Panc1 (cell line): ENCODE measurements at regions not wholly inside any gene's neighbourhood (a gene's known extent, or its start where the extent isn't known, plus 50 kb on each side); places are given as distances from the start of the nearest gene placed in this dataset.

Source experiments
- ATAC-seq: fragments of 200-7000 bp; cut with Tn5 transposase; 2 replicates; pipeline ENCODE4 v1.9.1; 2020; ENCODE audit warnings: mild to moderate bottlenecking, moderate library complexity
- BruUV-seq: library from RNA; stranded (reverse); fragments of 400-500 nt; replicated peaks from 2 replicates; lab custom pipeline; 2021; lab: Mats Ljungman, UMichigan
- CTCF ChIA-PET: fragments of 300-600 bp; sonication (Branson Sonifier 250); formaldehyde crosslinking; loops from one replicate; lab custom pipeline; 2022; ENCODE audit warnings: antibody characterized with exemption; lab: Charles Lee
- POLR2A ChIA-PET: fragments of 300-600 bp; sonication (Branson Sonifier 250); formaldehyde crosslinking; loops from one replicate; lab custom pipeline; 2022; ENCODE audit warnings: antibody characterized with exemption; lab: Charles Lee
- DNase-seq: peaks from one replicate; pipeline ENCODE4 v3.0.0-alpha.2; 2010; ENCODE audit warnings: low read depth, low spot score
- H3K27ac ChIP-seq: 2 replicates; pipeline ENCODE4 v1.5.1; 2011; ENCODE audit warnings: mild to moderate bottlenecking, low read length, inconsistent platforms
- H3K27me3 ChIP-seq: fragments of 200-500 bp; sonication (Bioruptor generic); 2 replicates; pipeline ENCODE4 v1.6.0; 2014; ENCODE audit warnings: low read length, inconsistent platforms; ENCODE audit not compliant: control insufficient read depth, insufficient read depth
- H3K36me3 ChIP-seq: fragments of 200-500 bp; sonication (Bioruptor generic); 2 replicates; pipeline ENCODE4 v1.5.1; 2014; ENCODE audit warnings: inconsistent platforms, mild to moderate bottlenecking, low read length, moderate library complexity; ENCODE audit not compliant: control insufficient read depth, insufficient read depth
- H3K4me1 ChIP-seq: 2 replicates; pipeline ENCODE4 v1.5.1; 2011; ENCODE audit warnings: inconsistent platforms, mild to moderate bottlenecking, low read length, moderate library complexity; ENCODE audit not compliant: control insufficient read depth, insufficient read depth
- H3K4me3 ChIP-seq, 2 experiments: 2 replicates each; pipeline ENCODE4 v1.5.1; 2011 to 2012; ENCODE audit warnings: low read depth in 2 of 2, low read length in 2 of 2, mild to moderate bottlenecking in 2 of 2, inconsistent platforms in 1 of 2, moderate library complexity in 1 of 2
- H3K9me3 ChIP-seq: fragments of 200-500 bp; sonication (Bioruptor generic); 2 replicates; pipeline ENCODE4 v1.5.1; 2014; ENCODE audit warnings: low read depth, mild to moderate bottlenecking, inconsistent platforms, low read length, moderate library complexity; ENCODE audit not compliant: control insufficient read depth, insufficient read depth
- CTCF ChIP-seq: fragments of 450-650 bp; IDR thresholded peaks from 2 replicates; pipeline ENCODE4 v1.5.1; 2017; ENCODE audit warnings: mild to moderate bottlenecking
- POLR2AphosphoS5 ChIP-seq: IDR thresholded peaks from 2 replicates; pipeline ENCODE4 v1.6.1; 2012; ENCODE audit warnings: mild to moderate bottlenecking, low read depth, low read length, moderate library complexity
- SIN3A ChIP-seq: IDR thresholded peaks from 2 replicates; pipeline ENCODE4 v1.6.1; 2012; ENCODE audit warnings: low read depth, mild to moderate bottlenecking, low read length, moderate library complexity, borderline replicate concordance; ENCODE audit not compliant: insufficient read depth
- TCF7L2 ChIP-seq: IDR thresholded peaks from 2 replicates; pipeline ENCODE4 v1.6.1; 2011; ENCODE audit warnings: mild to moderate bottlenecking, low read depth, low read length, inconsistent platforms
- in situ Hi-C: cut with HindIII; loops from 2 replicates; pipeline ENCODE4 v1.10.0; 2016; ENCODE audit warnings: low sequenced_read_pairs, low pct_unique_long_range_greater_than_20kb
- intact Hi-C: fragments of 100-400 bp; cut with micrococcal nuclease; formaldehyde crosslinking; loops from one replicate; pipeline ENCODE4 v1.10.0; 2022; ENCODE audit not compliant: unreplicated experiment
- TF ChIP-seq, protein P1 (sequence below), 2 experiments: IDR thresholded peaks; 2 replicates each; pipeline ENCODE4 v1.6.1; 2011 to 2012; ENCODE audit warnings: low read depth in 2 of 2, control low read depth in 1 of 2, low read length in 1 of 2, mild to moderate bottlenecking in 1 of 2, moderate library complexity in 1 of 2; ENCODE audit not compliant: insufficient read depth in 1 of 2

DNA sequence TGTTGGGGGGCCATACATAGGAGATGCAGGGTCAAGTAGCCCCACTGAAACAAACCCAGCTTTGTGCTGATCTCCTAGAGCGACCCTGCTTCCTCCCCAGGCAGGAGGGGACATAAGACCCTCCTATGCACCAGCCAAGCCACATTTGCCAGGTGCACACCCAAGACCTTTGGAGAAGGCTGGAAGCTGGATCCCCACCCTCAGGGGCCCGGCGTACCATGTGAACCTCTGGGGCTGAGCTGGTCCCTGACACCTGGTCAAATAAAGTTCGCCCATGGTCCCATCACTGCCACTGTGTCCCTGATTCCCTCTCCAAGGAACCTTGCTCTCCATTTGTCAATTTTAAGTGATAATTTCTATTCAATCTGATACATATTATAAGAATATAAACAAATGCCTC is 162.1 kb upstream of the VASH1 start:
- ChIA-PET POLR2A (no interaction called here), CTCF (no interaction called here)
- no peaks in the 10 kb centered on the region for H3K36me3 ChIP-seq
- H3K9me3 ChIP-seq: no peaks in the 10 kb centered on the region
- no peak for TF ChIP-seq TCF7L2
- TF ChIP-seq, protein P1, sequence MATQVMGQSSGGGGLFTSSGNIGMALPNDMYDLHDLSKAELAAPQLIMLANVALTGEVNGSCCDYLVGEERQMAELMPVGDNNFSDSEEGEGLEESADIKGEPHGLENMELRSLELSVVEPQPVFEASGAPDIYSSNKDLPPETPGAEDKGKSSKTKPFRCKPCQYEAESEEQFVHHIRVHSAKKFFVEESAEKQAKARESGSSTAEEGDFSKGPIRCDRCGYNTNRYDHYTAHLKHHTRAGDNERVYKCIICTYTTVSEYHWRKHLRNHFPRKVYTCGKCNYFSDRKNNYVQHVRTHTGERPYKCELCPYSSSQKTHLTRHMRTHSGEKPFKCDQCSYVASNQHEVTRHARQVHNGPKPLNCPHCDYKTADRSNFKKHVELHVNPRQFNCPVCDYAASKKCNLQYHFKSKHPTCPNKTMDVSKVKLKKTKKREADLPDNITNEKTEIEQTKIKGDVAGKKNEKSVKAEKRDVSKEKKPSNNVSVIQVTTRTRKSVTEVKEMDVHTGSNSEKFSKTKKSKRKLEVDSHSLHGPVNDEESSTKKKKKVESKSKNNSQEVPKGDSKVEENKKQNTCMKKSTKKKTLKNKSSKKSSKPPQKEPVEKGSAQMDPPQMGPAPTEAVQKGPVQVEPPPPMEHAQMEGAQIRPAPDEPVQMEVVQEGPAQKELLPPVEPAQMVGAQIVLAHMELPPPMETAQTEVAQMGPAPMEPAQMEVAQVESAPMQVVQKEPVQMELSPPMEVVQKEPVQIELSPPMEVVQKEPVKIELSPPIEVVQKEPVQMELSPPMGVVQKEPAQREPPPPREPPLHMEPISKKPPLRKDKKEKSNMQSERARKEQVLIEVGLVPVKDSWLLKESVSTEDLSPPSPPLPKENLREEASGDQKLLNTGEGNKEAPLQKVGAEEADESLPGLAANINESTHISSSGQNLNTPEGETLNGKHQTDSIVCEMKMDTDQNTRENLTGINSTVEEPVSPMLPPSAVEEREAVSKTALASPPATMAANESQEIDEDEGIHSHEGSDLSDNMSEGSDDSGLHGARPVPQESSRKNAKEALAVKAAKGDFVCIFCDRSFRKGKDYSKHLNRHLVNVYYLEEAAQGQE (IDR thresholded peaks at IDR 0.05; ENCODE audit: insufficient read depth in 1 of 2, low read depth in 2 of 2, low read length in 1 of 2): no peak
- TF ChIP-seq SIN3A: no peak
- intact Hi-C loops (no loop called here), in situ Hi-C loops (no loop called here)
- ATAC-seq (no peak), DNase-seq (no peak)
- no TSS peak for BruUV-seq
- peaks cover 4% of the 10 kb centered on the region; the same call in 1 of the 2 replicates for H3K27me3 ChIP-seq
- H3K4me3 ChIP-seq: no peak overlapping the region
- no peak overlapping the region for H3K27ac ChIP-seq
- H3K4me1 ChIP-seq: no peaks in the 10 kb centered on the region

DNA sequence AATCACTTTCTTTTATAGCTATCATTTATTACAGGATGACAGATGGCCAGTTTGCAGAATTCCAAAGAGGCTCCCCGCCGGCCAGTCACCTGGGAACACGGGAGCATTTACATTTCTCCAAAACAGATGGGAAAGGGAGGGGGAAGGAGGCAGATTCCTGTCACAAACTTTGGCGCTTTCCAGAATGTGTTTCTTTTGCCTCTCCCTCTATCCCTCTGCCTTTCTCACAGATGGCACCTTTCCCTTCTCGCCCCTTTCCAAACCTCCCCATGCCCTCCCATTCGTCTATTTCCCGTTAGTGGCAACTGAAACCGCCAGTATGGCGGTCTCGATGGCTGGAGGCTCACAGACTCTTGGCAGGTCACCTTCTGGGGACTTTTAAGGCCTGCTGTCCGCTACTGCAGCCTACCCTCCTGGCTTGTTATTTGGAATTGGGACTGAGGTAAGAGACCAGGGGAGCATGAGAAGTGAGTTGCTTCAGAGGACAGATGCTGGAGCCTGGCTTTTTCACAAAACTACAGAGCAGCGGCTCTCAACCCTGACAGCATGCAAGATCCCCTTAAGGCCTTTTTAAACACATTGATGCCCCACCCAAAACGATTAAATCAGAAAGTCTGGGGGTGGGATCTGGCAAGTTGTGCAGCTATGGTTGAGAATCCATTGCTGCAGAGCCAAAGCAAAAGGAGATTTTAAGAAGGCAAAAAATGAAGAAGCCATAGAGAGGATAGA is 161.5 kb upstream of the VASH1 start:
- DNase-seq (no peak), ATAC-seq (no peak)
- in situ Hi-C loops (no loop called here), intact Hi-C loops (no loop called here)
- POLR2A ChIA-PET: no interaction called here
- no peak overlapping the region for H3K27ac ChIP-seq
- H3K4me3 ChIP-seq: no peak overlapping the region
- no peaks in the 10 kb centered on the region for H3K9me3 ChIP-seq
- TF ChIP-seq POLR2AphosphoS5 (no peak), CTCF (no peak), SIN3A (no peak), TCF7L2 (no peak)
- TF ChIP-seq, protein P1 (IDR thresholded peaks at IDR 0.05; ENCODE audit: insufficient read depth in 1 of 2, low read depth in 2 of 2, low read length in 1 of 2): no peak
- CTCF ChIA-PET: no interaction called here
- no TSS peak for BruUV-seq
- H3K36me3 ChIP-seq: no peaks in the 10 kb centered on the region
- no peaks in the 10 kb centered on the region for H3K4me1 ChIP-seq
- peaks cover 4% of the 10 kb centered on the region; the same call in 1 of the 2 replicates for H3K27me3 ChIP-seq
